Thyroid gland (tissue), 4 donors: ENCODE measurements at regions not wholly inside any gene's neighbourhood (a gene's known extent, or its start where the extent isn't known, plus 50 kb on each side); places are given as distances from the start of the nearest gene placed in this dataset.

Experiments
- CTCF ChIP-seq, 6 experiments: fragments of 200-600 bp in 3 of 6; fragments of 450-650 bp in 3 of 6; sonication (generic) in 3 of 6; IDR thresholded peaks; one replicate each; pipeline ENCODE4 v1.5.1; 2016 to 2019; ENCODE audit warnings: antibody characterized with exemption in 6 of 6, mild to moderate bottlenecking in 2 of 6, inconsistent platforms in 1 of 6, moderate library complexity in 1 of 6
- POLR2A ChIP-seq, 2 donors: fragments of 450-650 bp; IDR thresholded peaks; one replicate each; pipeline ENCODE4 v1.6.1; 2017; ENCODE audit warnings: antibody characterized with exemption in 2 of 2, mild to moderate bottlenecking in 2 of 2, moderate library complexity in 1 of 2

DNA sequence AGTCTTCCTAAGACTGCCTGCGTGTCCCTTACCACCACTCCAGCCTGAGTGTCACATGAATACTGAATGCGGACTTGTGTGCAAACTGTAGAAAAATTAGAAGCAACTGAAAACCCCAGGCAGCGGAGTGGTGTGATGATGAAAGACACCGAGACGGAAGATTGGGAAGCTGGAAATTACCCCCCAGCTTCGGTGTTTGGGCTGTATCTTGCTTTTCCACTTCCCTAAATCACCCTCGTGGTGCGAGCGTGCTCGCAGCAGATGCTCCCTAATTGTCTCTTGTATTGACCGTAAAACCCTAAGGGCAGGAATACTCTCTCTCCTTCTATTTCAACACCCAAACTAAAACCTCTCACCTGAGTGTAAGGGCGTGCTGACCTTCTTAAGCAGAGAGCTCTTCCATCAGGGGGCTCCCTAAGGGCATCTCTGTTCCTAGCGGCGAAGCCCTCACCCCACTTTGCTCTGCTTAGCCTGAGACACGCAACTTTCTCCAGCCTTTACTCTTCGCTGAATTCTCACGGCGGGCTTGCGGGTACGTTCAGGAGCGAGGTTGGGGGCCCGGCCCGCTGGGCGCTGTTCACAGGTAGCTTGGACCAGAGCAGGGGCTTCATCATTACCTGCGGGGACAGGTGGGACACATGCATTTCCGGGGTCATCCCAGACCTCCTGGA is 62.4 kb downstream of the CRYBB2 start:
- no peak for TF ChIP-seq CTCF (IDR thresholded peaks at IDR 0.05)
- TF ChIP-seq POLR2A (IDR thresholded peaks at IDR 0.05): no peak
